ENCODE measurements at regions not wholly inside any gene's neighbourhood (a gene's known extent, or its start where the extent isn't known, plus 50 kb on each side); places are given as distances from the start of the nearest gene placed in this dataset.

DNA sequence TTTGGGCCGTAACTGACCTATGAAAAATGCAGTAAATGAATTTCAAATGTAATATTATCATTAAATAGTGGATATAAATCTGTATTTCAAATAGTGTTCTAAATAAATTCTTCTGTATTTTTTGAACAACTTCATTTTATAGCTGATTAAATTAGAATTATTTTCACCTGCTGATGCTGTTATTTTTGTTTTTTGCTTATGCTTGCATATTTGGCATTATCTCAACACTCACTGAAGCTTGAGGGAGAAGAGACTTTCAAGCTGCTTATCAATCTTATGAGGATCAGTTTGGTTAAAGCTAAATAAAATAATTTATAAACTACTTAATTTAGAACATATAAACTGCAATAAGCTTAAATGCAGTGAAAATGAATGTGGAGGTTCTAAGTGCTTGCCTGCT is 251.3 kb upstream of the PCDH9 start:
- TF ChIP-seq, protein P1, sequence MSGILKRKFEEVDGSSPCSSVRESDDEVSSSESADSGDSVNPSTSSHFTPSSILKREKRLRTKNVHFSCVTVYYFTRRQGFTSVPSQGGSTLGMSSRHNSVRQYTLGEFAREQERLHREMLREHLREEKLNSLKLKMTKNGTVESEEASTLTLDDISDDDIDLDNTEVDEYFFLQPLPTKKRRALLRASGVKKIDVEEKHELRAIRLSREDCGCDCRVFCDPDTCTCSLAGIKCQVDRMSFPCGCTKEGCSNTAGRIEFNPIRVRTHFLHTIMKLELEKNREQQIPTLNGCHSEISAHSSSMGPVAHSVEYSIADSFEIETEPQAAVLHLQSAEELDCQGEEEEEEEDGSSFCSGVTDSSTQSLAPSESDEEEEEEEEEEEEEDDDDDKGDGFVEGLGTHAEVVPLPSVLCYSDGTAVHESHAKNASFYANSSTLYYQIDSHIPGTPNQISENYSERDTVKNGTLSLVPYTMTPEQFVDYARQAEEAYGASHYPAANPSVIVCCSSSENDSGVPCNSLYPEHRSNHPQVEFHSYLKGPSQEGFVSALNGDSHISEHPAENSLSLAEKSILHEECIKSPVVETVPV (CRISPR knock-in tag; IDR thresholded peaks at IDR 0.05) = no peak
- TF ChIP-seq ZNF70 (CRISPR knock-in tag; IDR thresholded peaks at IDR 0.05) (no peak), OSR1 (CRISPR knock-in tag; IDR thresholded peaks at IDR 0.05) (no peak), PATZ1 (CRISPR knock-in tag; IDR thresholded peaks at IDR 0.05; ENCODE audit: borderline replicate concordance) (no peak), PPARA (CRISPR knock-in tag; IDR thresholded peaks at IDR 0.05; ENCODE audit: borderline replicate concordance) (no peak), TCF4 (CRISPR knock-in tag; IDR thresholded peaks at IDR 0.05; ENCODE audit: borderline replicate concordance) (no peak), BACH2 (CRISPR knock-in tag; IDR thresholded peaks at IDR 0.05; ENCODE audit: borderline replicate concordance) (no peak)
